Gastrocnemius medialis (tissue), 4 donors: ENCODE measurements at regions not wholly inside any gene's neighbourhood (a gene's known extent, or its start where the extent isn't known, plus 50 kb on each side); places are given as distances from the start of the nearest gene placed in this dataset.

Experiments
- ATAC-seq, 2 donors: fragments of 150-250 bp; one replicate each; pipeline ENCODE4 v1.9.1; 2016
- DNase-seq, 2 donors: peaks; one replicate each; pipeline ENCODE4 v3.0.0-alpha.2; 2019
- H3K27ac ChIP-seq, 4 donors: fragments of 200-600 bp; sonication (generic); 1 replicate in 1 of 4; 2 replicates in 3 of 4; pipeline ENCODE4 v1.5.1; 2016 to 2018; ENCODE audit warnings: mild to moderate bottlenecking in 2 of 4, moderate library complexity in 1 of 4
- H3K27me3 ChIP-seq, 3 donors: fragments of 200-600 bp; sonication (generic) in 2 of 3; 1 replicate in 1 of 3; 2 replicates in 2 of 3; pipeline versions ENCODE4 v1.5.1 to v1.6.0; 2016 to 2019; ENCODE audit warnings: mild to moderate bottlenecking in 1 of 3, moderate library complexity in 1 of 3
- H3K36me3 ChIP-seq, 2 donors: fragments of 200-600 bp; sonication (generic) in 1 of 2; one replicate each; pipeline ENCODE4 v1.5.1; 2017 to 2018
- H3K4me1 ChIP-seq, 2 donors: fragments of 200-600 bp; sonication (generic) in 1 of 2; one replicate each; pipeline ENCODE4 v1.5.1; 2016 to 2017; ENCODE audit warnings: mild to moderate bottlenecking in 2 of 2
- H3K4me3 ChIP-seq, 4 donors: fragments of 200-600 bp; sonication (generic) in 3 of 4; 1 replicate in 1 of 4; 2 replicates in 3 of 4; pipeline ENCODE4 v1.5.1; 2016 to 2019; ENCODE audit warnings: mild to moderate bottlenecking in 2 of 4
- H3K9me3 ChIP-seq, 3 donors: fragments of 200-600 bp; sonication (generic) in 2 of 3; 1 replicate in 1 of 3; 2 replicates in 2 of 3; pipeline ENCODE4 v1.5.1; 2016 to 2019
- POLR2A ChIP-seq, 2 donors: fragments of 450-650 bp; IDR thresholded peaks; one replicate each; pipeline ENCODE4 v1.6.1; 2017; ENCODE audit warnings: antibody characterized with exemption in 2 of 2, mild to moderate bottlenecking in 2 of 2, moderate library complexity in 2 of 2
- in situ Hi-C, 4 donors: fragments of 200-750 bp; cut with MboI; loops; one replicate each; pipeline versions ENCODE4 v1.15.0 to v1.8.0; 2017; ENCODE audit warnings: low sequenced_read_pairs in 4 of 4
- intact Hi-C: fragments of 100-400 bp; cut with DNase I; formaldehyde crosslinking; loops from one replicate; pipeline ENCODE4 v1.15.1; 2023; ENCODE audit warnings: low total_unique reads
- TF ChIP-seq, protein P1 (sequence below), 5 experiments: fragments of 450-650 bp in 3 of 5; fragments of 200-600 bp in 2 of 5; sonication (generic) in 2 of 5; IDR thresholded peaks in 4 of 5; conservative IDR thresholded peaks in 1 of 5; 1 replicate in 4 of 5; 2 replicates in 1 of 5; pipeline ENCODE4 v1.5.1; 2016 to 2019; ENCODE audit warnings: antibody characterized with exemption in 5 of 5, mild to moderate bottlenecking in 3 of 5, moderate library complexity in 3 of 5

DNA sequence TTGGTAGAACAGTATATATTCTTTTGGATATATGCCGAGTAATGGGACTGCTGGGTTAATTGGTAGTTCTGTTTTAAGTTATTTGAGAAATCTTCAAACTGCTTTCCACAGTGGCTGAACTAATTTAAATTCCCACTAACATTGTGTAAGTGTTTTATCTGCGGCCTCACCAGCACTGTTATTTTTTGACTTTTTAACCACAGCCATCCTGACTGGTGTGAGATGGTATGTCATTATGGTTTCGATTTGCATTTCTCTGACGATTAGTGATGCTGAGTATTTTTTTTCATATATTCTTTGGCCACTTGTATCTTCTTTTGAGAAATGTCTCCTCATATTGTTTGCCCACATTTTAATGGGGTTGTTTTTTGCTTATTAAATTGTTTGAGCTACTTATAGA, 357.4 kb downstream of the C12orf50 start:
- intact Hi-C loops, result no loop called here
- H3K27ac ChIP-seq, result no peak overlapping the region
- H3K9me3 ChIP-seq, result no peaks in the 10 kb centered on the region
- H3K4me3 ChIP-seq, result no peak overlapping the region
- TF ChIP-seq, protein P1, sequence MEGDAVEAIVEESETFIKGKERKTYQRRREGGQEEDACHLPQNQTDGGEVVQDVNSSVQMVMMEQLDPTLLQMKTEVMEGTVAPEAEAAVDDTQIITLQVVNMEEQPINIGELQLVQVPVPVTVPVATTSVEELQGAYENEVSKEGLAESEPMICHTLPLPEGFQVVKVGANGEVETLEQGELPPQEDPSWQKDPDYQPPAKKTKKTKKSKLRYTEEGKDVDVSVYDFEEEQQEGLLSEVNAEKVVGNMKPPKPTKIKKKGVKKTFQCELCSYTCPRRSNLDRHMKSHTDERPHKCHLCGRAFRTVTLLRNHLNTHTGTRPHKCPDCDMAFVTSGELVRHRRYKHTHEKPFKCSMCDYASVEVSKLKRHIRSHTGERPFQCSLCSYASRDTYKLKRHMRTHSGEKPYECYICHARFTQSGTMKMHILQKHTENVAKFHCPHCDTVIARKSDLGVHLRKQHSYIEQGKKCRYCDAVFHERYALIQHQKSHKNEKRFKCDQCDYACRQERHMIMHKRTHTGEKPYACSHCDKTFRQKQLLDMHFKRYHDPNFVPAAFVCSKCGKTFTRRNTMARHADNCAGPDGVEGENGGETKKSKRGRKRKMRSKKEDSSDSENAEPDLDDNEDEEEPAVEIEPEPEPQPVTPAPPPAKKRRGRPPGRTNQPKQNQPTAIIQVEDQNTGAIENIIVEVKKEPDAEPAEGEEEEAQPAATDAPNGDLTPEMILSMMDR (IDR thresholded peaks at IDR 0.05 in 4 of 5, conservative IDR thresholded peaks at IDR 0.05 in 1 of 5), result no peak
- H3K27me3 ChIP-seq, result no peaks in the 10 kb centered on the region
- in situ Hi-C loops, result no loop called here
- ATAC-seq (no peak), DNase-seq (no peak)
- H3K4me1 ChIP-seq, result no peaks in the 10 kb centered on the region
- H3K36me3 ChIP-seq, result no peaks in the 10 kb centered on the region

DNA sequence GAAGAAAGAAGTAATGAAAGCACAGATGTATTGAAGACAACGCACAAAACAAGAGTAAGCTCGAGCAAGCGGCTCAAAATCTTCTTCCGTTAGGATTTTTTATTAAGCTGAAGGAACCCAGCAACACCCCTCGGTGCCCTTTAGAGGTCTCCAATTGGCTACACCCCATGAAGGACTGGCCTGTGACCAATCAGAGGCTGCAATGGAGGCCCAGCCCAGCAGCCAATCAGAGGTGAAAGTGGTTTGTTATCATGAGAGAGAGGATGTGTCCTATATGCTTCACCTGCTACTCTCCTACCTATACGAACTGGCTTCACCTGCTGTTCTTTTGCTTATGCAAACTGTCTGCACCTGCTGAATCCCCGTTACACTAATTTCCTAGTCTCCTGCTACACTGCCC, 358.8 kb downstream of the C12orf50 start:
- Histone ChIP-seq H3K4me3 (no peak overlapping the region), H3K9me3 (no peaks in the 10 kb centered on the region), H3K36me3 (no peaks in the 10 kb centered on the region), H3K27me3 (no peaks in the 10 kb centered on the region), H3K27ac (no peak overlapping the region), H3K4me1 (no peaks in the 10 kb centered on the region)
- TF ChIP-seq, protein P1 (IDR thresholded peaks at IDR 0.05 in 4 of 5, conservative IDR thresholded peaks at IDR 0.05 in 1 of 5), result no peak
- no peak for TF ChIP-seq POLR2A (IDR thresholded peaks at IDR 0.05)
- no peak for DNase-seq
- no peak for ATAC-seq
- intact Hi-C loops, result no loop called here
- in situ Hi-C loops, result no loop called here

- DNase-seq (no peak), ATAC-seq (no peak)
- H3K27me3 ChIP-seq, result no peaks in the 10 kb centered on the region
- H3K36me3 ChIP-seq, result no peaks in the 10 kb centered on the region
- H3K27ac ChIP-seq, result no peak overlapping the region
- no peak overlapping the region for H3K4me3 ChIP-seq
- in situ Hi-C loops, result no loop called here
- intact Hi-C loops, result no loop called here
- no peaks in the 10 kb centered on the region for H3K4me1 ChIP-seq
- TF ChIP-seq, protein P1 (IDR thresholded peaks at IDR 0.05 in 4 of 5, conservative IDR thresholded peaks at IDR 0.05 in 1 of 5), result no peak
- no peak for TF ChIP-seq POLR2A (IDR thresholded peaks at IDR 0.05)
- no peaks in the 10 kb centered on the region for H3K9me3 ChIP-seq
These were observed 361.8 kb downstream of the C12orf50 start for GRCh38 chr12:87667378-87667777.

- no peaks in the 10 kb centered on the region for H3K36me3 ChIP-seq
- ATAC-seq, result no peak
- intact Hi-C loops, result no loop called here
- H3K27ac ChIP-seq, result no peak overlapping the region
- in situ Hi-C loops, result no loop called here
- no peak overlapping the region for H3K4me3 ChIP-seq
- DNase-seq, result no peak
- no peaks in the 10 kb centered on the region for H3K27me3 ChIP-seq
- no peaks in the 10 kb centered on the region for H3K4me1 ChIP-seq
- H3K9me3 ChIP-seq, result no peaks in the 10 kb centered on the region
- TF ChIP-seq, protein P1 (IDR thresholded peaks at IDR 0.05 in 4 of 5, conservative IDR thresholded peaks at IDR 0.05 in 1 of 5), result no peak
- TF ChIP-seq POLR2A (IDR thresholded peaks at IDR 0.05), result no peak
These were observed 367.3 kb downstream of the C12orf50 start for GRCh38 chr12:87661786-87662377.
